ENCODE measurements at regions not wholly inside any gene's neighbourhood (a gene's known extent, or its start where the extent isn't known, plus 50 kb on each side); places are given as distances from the start of the nearest gene placed in this dataset.

GRCh38 chr3:31404871-31405270 is 127.9 kb upstream of the STT3B start:
- no peak for DNase-seq

- DNase-seq: no peak
These were observed 127.2 kb upstream of the STT3B start for GRCh38 chr3:31405515-31405914.

- no peak for DNase-seq
These were observed 125.8 kb upstream of the STT3B start for GRCh38 chr3:31406896-31407295.

- no peak for DNase-seq
These were observed 125.1 kb upstream of the STT3B start for GRCh38 chr3:31407665-31408064.

GRCh38 chr3:31408720-31409119 is 124.0 kb upstream of the STT3B start:
- DNase-seq: no peak

GRCh38 chr3:31409389-31409788 is 123.3 kb upstream of the STT3B start:
- DNase-seq: no peak

GRCh38 chr3:31409866-31410265 is 122.9 kb upstream of the STT3B start:
- no peak for DNase-seq

- DNase-seq: no peak
These were observed 122.3 kb upstream of the STT3B start for GRCh38 chr3:31410411-31410810.

- no peak for DNase-seq
These were observed 119.9 kb upstream of the STT3B start for GRCh38 chr3:31412832-31413231.

GRCh38 chr3:31413515-31413914 is 119.2 kb upstream of the STT3B start:
- DNase-seq: no peak

GRCh38 chr3:31416980-31417379 is 115.7 kb upstream of the STT3B start:
- DNase-seq: no peak

GRCh38 chr3:31417486-31417885 is 115.2 kb upstream of the STT3B start:
- no peak for DNase-seq

GRCh38 chr3:31420311-31420710 is 112.4 kb upstream of the STT3B start:
- DNase-seq: no peak

- DNase-seq: no peak
These were observed 111.2 kb upstream of the STT3B start for GRCh38 chr3:31421314-31422048.

GRCh38 chr3:31422237-31422636 is 110.5 kb upstream of the STT3B start:
- no peak for DNase-seq

- no peak for DNase-seq
These were observed 109.2 kb upstream of the STT3B start for GRCh38 chr3:31423482-31423881.

GRCh38 chr3:31425401-31425800 is 107.3 kb upstream of the STT3B start:
- no peak for DNase-seq

GRCh38 chr3:31427623-31428022 is 105.1 kb upstream of the STT3B start:
- DNase-seq: no peak

- DNase-seq: no peak
These were observed 101.4 kb upstream of the STT3B start for GRCh38 chr3:31431321-31431720.

- no peak for DNase-seq
These were observed 99.6 kb upstream of the STT3B start for GRCh38 chr3:31432897-31433678.

GRCh38 chr3:31433679-31433992 is 99.1 kb upstream of the STT3B start:
- DNase-seq: no peak

- no peak for DNase-seq
These were observed 97.9 kb upstream of the STT3B start for GRCh38 chr3:31434819-31435218.

GRCh38 chr3:31436830-31437229 is 95.9 kb upstream of the STT3B start:
- DNase-seq: no peak

- no peak for DNase-seq
These were observed 94.0 kb upstream of the STT3B start for GRCh38 chr3:31438742-31439141.

Measured in CD4-positive, alpha-beta T cell treated with Interferon gamma for 1 hour (primary cell).